T-helper 2 cell treated with Interferon-gamma antibody and Interleukin-4, amounts not matched to agents 100 ng/mL and 5 ng/mL, for 36 hours (primary cell): ENCODE measurements at regions not wholly inside any gene's neighbourhood (a gene's known extent, or its start where the extent isn't known, plus 50 kb on each side); places are given as distances from the start of the nearest gene placed in this dataset.

Experiments used
- intact Hi-C: fragments of 100-400 bp; cut with micrococcal nuclease; formaldehyde crosslinking; loops from one replicate; pipeline ENCODE4 v1.15.1; 2023

GRCh38 chr2:515441-516127 lies 161.6 kb downstream of the TMEM18 start:
- intact Hi-C loops: no loop called here

- intact Hi-C loops: no loop called here
These were observed 163.1 kb downstream of the TMEM18 start for GRCh38 chr2:513981-514706.

- intact Hi-C loops: no loop called here
These were observed 166.4 kb downstream of the TMEM18 start for GRCh38 chr2:510839-511238.

GRCh38 chr2:509888-510287 lies 167.3 kb downstream of the TMEM18 start:
- intact Hi-C loops: no loop called here

GRCh38 chr2:508121-508520 lies 169.1 kb downstream of the TMEM18 start:
- intact Hi-C loops: no loop called here

GRCh38 chr2:506866-507265 lies 170.3 kb downstream of the TMEM18 start:
- intact Hi-C loops: no loop called here

- intact Hi-C loops: no loop called here
These were observed 170.8 kb downstream of the TMEM18 start for GRCh38 chr2:506451-506850.

GRCh38 chr2:505941-506340 lies 171.3 kb downstream of the TMEM18 start:
- intact Hi-C loops: no loop called here

- intact Hi-C loops: no loop called here
These were observed 173.8 kb downstream of the TMEM18 start for GRCh38 chr2:503288-503999.

- intact Hi-C loops: no loop called here
These were observed 174.4 kb downstream of the TMEM18 start for GRCh38 chr2:502831-503230.

GRCh38 chr2:501667-502066 lies 175.5 kb downstream of the TMEM18 start:
- intact Hi-C loops: no loop called here

- intact Hi-C loops: no loop called here
These were observed 176.1 kb downstream of the TMEM18 start for GRCh38 chr2:501130-501529.

GRCh38 chr2:499726-500125 lies 177.5 kb downstream of the TMEM18 start:
- intact Hi-C loops: no loop called here

- intact Hi-C loops: no loop called here
These were observed 178.6 kb downstream of the TMEM18 start for GRCh38 chr2:498493-499178.

GRCh38 chr2:497770-498492 lies 179.3 kb downstream of the TMEM18 start:
- intact Hi-C loops: no loop called here

GRCh38 chr2:496729-497128 lies 180.5 kb downstream of the TMEM18 start:
- intact Hi-C loops: no loop called here

- intact Hi-C loops: no loop called here
These were observed 181.4 kb downstream of the TMEM18 start for GRCh38 chr2:495745-496275.

- intact Hi-C loops: no loop called here
These were observed 182.4 kb downstream of the TMEM18 start for GRCh38 chr2:494853-495252.

GRCh38 chr2:493228-493627 lies 184.0 kb downstream of the TMEM18 start:
- intact Hi-C loops: no loop called here

- intact Hi-C loops: no loop called here
These were observed 185.0 kb downstream of the TMEM18 start for GRCh38 chr2:492178-492577.

- intact Hi-C loops: no loop called here
These were observed 187.4 kb downstream of the TMEM18 start for GRCh38 chr2:489838-490237.
